ENCODE measurements at regions not wholly inside any gene's neighbourhood (a gene's known extent, or its start where the extent isn't known, plus 50 kb on each side); places are given as distances from the start of the nearest gene placed in this dataset.

GRCh38 chr14:98867726-98868125 is 404.3 kb downstream of the BCL11B start:
- TF ChIP-seq EZH2 (IDR thresholded peaks at IDR 0.05; ENCODE audit: insufficient read depth, poor library complexity, severe bottlenecking) = no peak
- TF ChIP-seq EZH2phosphoT487 (IDR thresholded peaks at IDR 0.05; ENCODE audit: insufficient read depth, low read depth) = no peak

Measured in GM23248 (cell line).